ENCODE measurements at regions not wholly inside any gene's neighbourhood (a gene's known extent, or its start where the extent isn't known, plus 50 kb on each side); places are given as distances from the start of the nearest gene placed in this dataset.
A peak's percentile ranks its signal among the peaks of the same experiment; 100 is the strongest.

GRCh38 chr9:617445-618085 lies 223.9 kb upstream of the DMRT1 start:
- TF ChIP-seq POLR2AphosphoS5 (IDR thresholded peaks at IDR 0.05; ENCODE audit: insufficient read depth, low read depth, low read length) = no peak
- no peak for TF ChIP-seq EZH2 (IDR thresholded peaks at IDR 0.05; ENCODE audit: borderline replicate concordance, low read depth, low read length, severe bottlenecking)
- no peak for TF ChIP-seq MAX (IDR thresholded peaks at IDR 0.05; ENCODE audit: insufficient read depth, insufficient read length)
- no peak for TF ChIP-seq CTCF (IDR thresholded peaks at IDR 0.05; ENCODE audit: extremely low read depth in 1 of 2, insufficient read depth in 1 of 2, low read depth in 1 of 2, low read length in 2 of 2)
- no peak for TF ChIP-seq MYC (IDR thresholded peaks at IDR 0.05; ENCODE audit: low read depth, low read length)
- no peak for TF ChIP-seq JUN (IDR thresholded peaks at IDR 0.05; ENCODE audit: borderline replicate concordance, insufficient read depth, insufficient read length, low read depth)
- CTCF ChIA-PET = interaction anchor here (0.8 kb wide), 1 partner anchor 76 kb away, joined by 3 read pairs; no protein-coding TSS in a partner anchor
- no peaks in the 10 kb centered on the region for H3K36me3 ChIP-seq (ENCODE audit: control insufficient read depth in 2 of 2, extremely low read depth in 1 of 2, insufficient read depth in 2 of 2, low read length in 2 of 2)
- H3K4me2 ChIP-seq (ENCODE audit: insufficient read depth, low read length) = no peak overlapping the region
- peaks cover 11% of the 10 kb centered on the region for H3K4me1 ChIP-seq (ENCODE audit: control insufficient read depth, extremely low read depth, insufficient read depth, low read length)
- H3K27ac ChIP-seq (ENCODE audit: insufficient read depth, low read depth, low read length) = no peak overlapping the region
- H3K9me3 ChIP-seq (replicated peaks; ENCODE audit: control insufficient read depth, insufficient read depth, low read length) = no peaks in the 10 kb centered on the region
- H3K4me3 ChIP-seq (replicated peaks in 1 of 3; ENCODE audit: insufficient read depth in 1 of 3, low read depth in 1 of 3, low read length in 3 of 3) = no peak overlapping the region
- intact Hi-C loops (cut with micrococcal nuclease) (no loop called here), dilution Hi-C loops (cut with MboI; ENCODE audit: extremely low pct_ligation_motif_present, low sequenced_read_pairs) (loop anchor here (25.0 kb wide), 1 partner anchor 145 kb away; no protein-coding TSS in a partner anchor)
- H3K27me3 ChIP-seq (ENCODE audit: control insufficient read depth in 2 of 2, insufficient read depth in 2 of 2, low read length in 2 of 2) = no peaks in the 10 kb centered on the region
- H4K20me1 ChIP-seq (replicated peaks; ENCODE audit: control insufficient read depth, extremely low read depth, insufficient read depth, low read length) = no peaks in the 10 kb centered on the region
- no TSS peak for BruUV-seq (replicated peaks)
- DNase-seq (ENCODE audit: low read depth, low spot score) (peak; percentile 8), FAIRE-seq (no peak)
- POLR2A ChIA-PET = no interaction called here
- H3K9me1 ChIP-seq (replicated peaks; ENCODE audit: control insufficient read depth, extremely low read depth, insufficient read depth, low read length) = no peaks in the 10 kb centered on the region
- H2AFZ ChIP-seq (ENCODE audit: low read depth, low read length) = peak overlapping the region; percentile 59
- no peaks in the 10 kb centered on the region for H3K79me2 ChIP-seq (ENCODE audit: control insufficient read depth, insufficient read depth, low read length)
- H3K9ac ChIP-seq (replicated peaks; ENCODE audit: extremely low read depth, insufficient read depth, low read length) = no peak overlapping the region

All from endothelial cell of umbilical vein (primary cell).